PC-3 (cell line): ENCODE measurements at regions not wholly inside any gene's neighbourhood (a gene's known extent, or its start where the extent isn't known, plus 50 kb on each side); places are given as distances from the start of the nearest gene placed in this dataset.

Experiments
- ATAC-seq: fragments of 200-7000 bp; cut with Tn5 transposase; 2 replicates; pipeline ENCODE4 v1.9.1; 2020; ENCODE audit warnings: mild to moderate bottlenecking, moderate library complexity
- BruUV-seq: library from RNA; stranded (reverse); fragments of 400-500 nt; replicated peaks from 2 replicates; lab custom pipeline; 2021; lab: Mats Ljungman, UMichigan
- CTCF ChIA-PET: fragments of 300-600 bp; sonication (Branson Sonifier 250); formaldehyde crosslinking; loops from one replicate; lab custom pipeline; 2022; ENCODE audit warnings: antibody characterized with exemption; lab: Charles Lee
- POLR2A ChIA-PET: fragments of 300-600 bp; sonication (Branson Sonifier 250); formaldehyde crosslinking; loops from one replicate; lab custom pipeline; 2022; ENCODE audit warnings: antibody characterized with exemption; ENCODE audit not compliant: unreplicated experiment; lab: Charles Lee
- DNase-seq: peaks from one replicate; pipeline ENCODE4 v3.0.0-alpha.2; 2015
- H2AFZ ChIP-seq: fragments of 300-600 bp; sonication (generic); 2 replicates; pipeline ENCODE4 v1.6.0; 2016; ENCODE audit warnings: antibody characterized with exemption, low read length
- H3F3A ChIP-seq: fragments of 300-600 bp; sonication (generic); one replicate; pipeline ENCODE4 v1.6.0; 2017; ENCODE audit warnings: antibody characterized with exemption, low read length, control low read depth, mild to moderate bottlenecking; ENCODE audit not compliant: unreplicated experiment
- H3K27ac ChIP-seq: fragments of 300-600 bp; sonication (generic); 2 replicates; pipeline ENCODE4 v1.5.1; 2016; ENCODE audit warnings: mild to moderate bottlenecking, low read length
- H3K27me3 ChIP-seq: fragments of 300-600 bp; sonication (generic); 2 replicates; pipeline ENCODE4 v1.6.1; 2016; ENCODE audit warnings: low read length, mixed read lengths
- H3K36me3 ChIP-seq: fragments of 300-600 bp; sonication (generic); 2 replicates; pipeline ENCODE4 v1.6.1; 2016; ENCODE audit warnings: low read depth, mixed run types, low read length, mixed read lengths
- H3K4me1 ChIP-seq: fragments of 300-600 bp; sonication (generic); 2 replicates; pipeline ENCODE4 v1.5.1; 2016; ENCODE audit warnings: low read length; ENCODE audit not compliant: insufficient read depth
- H3K4me2 ChIP-seq: fragments of 300-600 bp; sonication (generic); 2 replicates; pipeline ENCODE4 v1.6.0; 2016; ENCODE audit warnings: low read length
- H3K4me3 ChIP-seq: fragments of 300-600 bp; sonication (generic); 2 replicates; pipeline ENCODE4 v1.5.1; 2016; ENCODE audit warnings: mild to moderate bottlenecking, low read length, mixed read lengths
- H3K79me2 ChIP-seq: fragments of 300-600 bp; sonication (generic); 2 replicates; pipeline ENCODE4 v1.6.1; 2017; ENCODE audit warnings: low read length, mixed read lengths
- H3K9ac ChIP-seq: fragments of 300-600 bp; sonication (generic); 2 replicates; pipeline ENCODE4 v1.6.0; 2016; ENCODE audit warnings: mild to moderate bottlenecking, low read length
- H3K9me2 ChIP-seq: fragments of 300-600 bp; sonication (generic); replicated peaks from 2 replicates; pipeline ENCODE4 v1.6.1; 2016; ENCODE audit warnings: mixed run types, low read length, mixed read lengths
- H3K9me3 ChIP-seq: fragments of 300-600 bp; sonication (generic); 2 replicates; pipeline ENCODE4 v1.6.1; 2016; ENCODE audit warnings: low read length, mixed read lengths
- H4K20me1 ChIP-seq: fragments of 300-600 bp; sonication (generic); 2 replicates; pipeline ENCODE4 v1.6.1; 2016; ENCODE audit warnings: low read length, mixed read lengths
- CTCF ChIP-seq: fragments of 300-600 bp; sonication (generic); conservative IDR thresholded peaks from 2 replicates; pipeline ENCODE4 v1.5.1; 2017; ENCODE audit warnings: antibody characterized with exemption, low read depth, mild to moderate bottlenecking, low read length
- EZH2 ChIP-seq: fragments of 300-600 bp; sonication (generic); IDR thresholded peaks from one replicate; pipeline ENCODE4 v1.6.1; 2017; ENCODE audit warnings: antibody characterized with exemption, mild to moderate bottlenecking, low read length; ENCODE audit not compliant: unreplicated experiment
- EZH2phosphoT487 ChIP-seq: fragments of 300-600 bp; sonication (generic); IDR thresholded peaks from 2 replicates; pipeline ENCODE4 v1.6.1; 2018; ENCODE audit warnings: mild to moderate bottlenecking, antibody characterized with exemption, low read length, borderline replicate concordance
- intact Hi-C: fragments of 100-400 bp; cut with micrococcal nuclease; formaldehyde crosslinking; loops from 2 replicates; pipeline ENCODE4 v1.9.0; 2023

DNA sequence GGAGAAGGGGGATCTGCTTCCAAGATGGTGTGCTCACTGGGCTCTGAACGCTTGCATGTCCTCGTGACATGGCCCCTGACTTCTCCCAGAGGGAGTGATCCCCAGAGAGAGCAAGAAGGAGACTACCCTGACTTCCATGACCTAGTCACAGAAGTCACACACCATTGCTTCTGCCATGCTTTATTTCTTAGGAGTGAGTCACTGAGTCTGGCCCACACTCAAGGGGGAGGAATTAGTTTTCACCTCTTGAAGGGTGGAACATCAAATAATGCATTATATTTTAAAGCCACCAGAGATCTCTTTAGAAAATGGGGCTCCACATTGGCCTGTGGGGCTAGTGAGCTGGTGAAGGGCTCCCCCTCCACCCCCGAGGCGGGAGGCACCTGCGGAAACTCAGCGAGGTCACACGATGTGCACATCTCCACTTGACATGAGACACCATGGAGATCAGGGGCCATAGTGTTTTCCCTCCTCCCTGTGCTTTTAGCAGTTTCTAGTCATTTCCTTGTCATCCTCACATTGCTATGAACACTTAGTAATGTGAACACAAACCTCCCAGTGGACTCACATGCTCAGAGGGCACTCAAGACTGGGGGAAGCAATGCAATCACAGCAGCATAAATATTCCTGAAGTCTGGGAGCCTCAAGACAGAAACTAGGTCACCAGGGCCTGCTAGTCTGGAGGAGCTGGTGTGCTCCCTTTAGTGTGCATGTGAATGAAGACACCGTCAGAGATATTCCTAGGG, 87.4 kb upstream of the FZD10 start:
- no peak overlapping the region for H2AFZ ChIP-seq
- ChIA-PET CTCF (no interaction called here), POLR2A (no interaction called here)
- no peaks in the 10 kb centered on the region for H3K9me3 ChIP-seq
- no peak for DNase-seq
- intact Hi-C loops: no loop called here
- H3K27ac ChIP-seq: no peak overlapping the region
- H4K20me1 ChIP-seq: no peaks in the 10 kb centered on the region
- H3K4me1 ChIP-seq: no peaks in the 10 kb centered on the region
- H3K4me3 ChIP-seq: no peak overlapping the region
- no TSS peak for BruUV-seq
- no peaks in the 10 kb centered on the region for H3K36me3 ChIP-seq
- H3K4me2 ChIP-seq: no peak overlapping the region
- no peaks in the 10 kb centered on the region for H3K27me3 ChIP-seq
- ATAC-seq: no peak
- no peak for TF ChIP-seq EZH2
- no peak for TF ChIP-seq EZH2phosphoT487
- no peak for TF ChIP-seq CTCF
- no peaks in the 10 kb centered on the region for H3K79me2 ChIP-seq
- no peak overlapping the region for H3K9ac ChIP-seq
- H3F3A ChIP-seq: no peaks in the 10 kb centered on the region
- H3K9me2 ChIP-seq: no peaks in the 10 kb centered on the region

DNA sequence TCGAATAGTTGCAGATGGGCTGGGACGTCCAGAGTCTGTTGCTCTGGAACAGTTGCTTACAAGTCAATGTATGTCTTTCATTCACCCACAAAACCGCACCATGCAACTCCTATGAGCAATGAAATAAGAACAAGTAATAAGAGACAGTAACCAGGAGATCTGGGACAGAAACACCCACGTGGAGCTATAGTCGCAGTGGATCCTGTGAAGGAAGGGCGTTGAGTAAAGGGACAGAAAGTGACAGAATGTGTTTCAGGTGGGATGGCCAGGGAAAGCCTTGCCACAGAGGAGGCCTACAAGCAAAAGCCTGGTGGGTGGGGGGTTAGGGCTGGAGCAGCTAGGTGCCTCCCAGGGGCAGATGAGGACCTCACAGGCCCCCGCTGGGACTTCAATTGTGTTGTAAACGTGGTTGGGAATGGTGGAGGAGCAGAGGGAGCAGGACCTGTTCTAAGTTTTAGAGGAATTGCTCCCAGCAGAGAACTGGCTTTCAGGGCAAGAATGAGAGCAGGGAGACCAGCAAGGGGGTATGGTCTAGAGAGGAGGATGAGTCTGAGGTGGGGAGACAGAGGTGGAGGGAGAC, 86.7 kb upstream of the FZD10 start:
- DNase-seq (no peak), ATAC-seq (no peak)
- CTCF ChIA-PET: no interaction called here
- H3K4me3 ChIP-seq: no peak overlapping the region
- no peak overlapping the region for H3K4me2 ChIP-seq
- H3K9me2 ChIP-seq: no peaks in the 10 kb centered on the region
- no peak overlapping the region for H2AFZ ChIP-seq
- intact Hi-C loops: no loop called here
- POLR2A ChIA-PET: no interaction called here
- no peaks in the 10 kb centered on the region for H3K4me1 ChIP-seq
- H3K36me3 ChIP-seq: no peaks in the 10 kb centered on the region
- no peaks in the 10 kb centered on the region for H3K79me2 ChIP-seq
- H3K27me3 ChIP-seq: no peaks in the 10 kb centered on the region
- BruUV-seq: no TSS peak
- no peaks in the 10 kb centered on the region for H3F3A ChIP-seq
- no peak overlapping the region for H3K27ac ChIP-seq
- H3K9ac ChIP-seq: no peak overlapping the region
- TF ChIP-seq CTCF (no peak), EZH2 (no peak)
- H3K9me3 ChIP-seq: no peaks in the 10 kb centered on the region
- H4K20me1 ChIP-seq: no peaks in the 10 kb centered on the region

DNA sequence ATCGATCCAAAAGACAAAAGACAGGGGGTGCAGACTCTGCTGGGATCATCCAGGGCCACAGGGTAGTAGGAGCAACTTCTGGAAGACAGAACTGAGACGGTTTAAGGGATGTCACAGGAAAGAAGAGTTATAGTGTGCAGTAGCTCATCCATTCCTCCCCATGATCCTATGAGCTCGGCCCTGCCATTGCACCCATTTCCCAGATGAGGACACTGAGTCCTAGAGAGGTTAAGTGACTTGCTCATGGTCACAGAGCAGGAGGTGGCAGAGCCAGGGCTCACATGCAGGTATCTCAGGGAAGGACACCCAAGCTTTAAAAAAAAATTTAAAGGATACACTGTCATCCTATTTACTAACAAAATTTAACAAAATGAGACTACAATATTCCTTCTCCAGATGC, 86.1 kb upstream of the FZD10 start:
- POLR2A ChIA-PET: no interaction called here
- CTCF ChIA-PET: no interaction called here
- ATAC-seq (no peak), DNase-seq (no peak)
- intact Hi-C loops: no loop called here
- Histone ChIP-seq H3K36me3 (no peaks in the 10 kb centered on the region), H4K20me1 (no peaks in the 10 kb centered on the region), H3K9me3 (no peaks in the 10 kb centered on the region), H3K4me2 (no peak overlapping the region), H3K9me2 (no peaks in the 10 kb centered on the region), H3K9ac (no peak overlapping the region), H3K4me3 (no peak overlapping the region), H3K27me3 (no peaks in the 10 kb centered on the region), H3K79me2 (no peaks in the 10 kb centered on the region), H3K27ac (no peak overlapping the region), H2AFZ (no peak overlapping the region), H3F3A (no peaks in the 10 kb centered on the region), H3K4me1 (no peaks in the 10 kb centered on the region)
- no TSS peak for BruUV-seq
- TF ChIP-seq EZH2phosphoT487 (no peak), CTCF (no peak), EZH2 (no peak)
